GM19025 (cell line): ENCODE measurements at regions not wholly inside any gene's neighbourhood (a gene's known extent, or its start where the extent isn't known, plus 50 kb on each side); places are given as distances from the start of the nearest gene placed in this dataset.
A peak's percentile ranks its signal among the peaks of the same experiment; 100 is the strongest.

Experiments
- ATAC-seq: cut with Tn5 transposase; IDR thresholded peaks from one replicate; pipeline ENCODE4 v1.9.1; 2021; ENCODE audit warnings: mild to moderate bottlenecking, low read depth, moderate library complexity; ENCODE audit not compliant: unreplicated experiment

- no peak for ATAC-seq
Measured at GRCh38 chr5:57700072-57700471, 217.5 kb upstream of the ACTBL2 start.

GRCh38 chr5:57698802-57699201 lies 216.2 kb upstream of the ACTBL2 start:
- ATAC-seq: no peak

GRCh38 chr5:57698086-57698485 lies 215.5 kb upstream of the ACTBL2 start:
- no peak for ATAC-seq

GRCh38 chr5:57696825-57697570 lies 214.4 kb upstream of the ACTBL2 start:
- ATAC-seq: no peak

GRCh38 chr5:57696389-57696769 lies 213.8 kb upstream of the ACTBL2 start:
- ATAC-seq: no peak

- ATAC-seq: no peak
Measured at GRCh38 chr5:57695706-57696388, 213.2 kb upstream of the ACTBL2 start.

- no peak for ATAC-seq
Measured at GRCh38 chr5:57695179-57695578, 212.6 kb upstream of the ACTBL2 start.

GRCh38 chr5:57693488-57694305 lies 211.1 kb upstream of the ACTBL2 start:
- no peak for ATAC-seq

- peak; percentile 63 for ATAC-seq
Measured at GRCh38 chr5:57692582-57693487, 210.2 kb upstream of the ACTBL2 start.

- ATAC-seq: no peak
Measured at GRCh38 chr5:57690724-57691123, 208.1 kb upstream of the ACTBL2 start.

- no peak for ATAC-seq
Measured at GRCh38 chr5:57687596-57687995, 205.0 kb upstream of the ACTBL2 start.

GRCh38 chr5:57685516-57686255 lies 203.1 kb upstream of the ACTBL2 start:
- ATAC-seq: no peak

- no peak for ATAC-seq
Measured at GRCh38 chr5:57684299-57684702, 201.7 kb upstream of the ACTBL2 start.

- ATAC-seq: no peak
Measured at GRCh38 chr5:57683036-57683630, 200.5 kb upstream of the ACTBL2 start.

GRCh38 chr5:57681942-57682341 lies 199.3 kb upstream of the ACTBL2 start:
- ATAC-seq: no peak

- no peak for ATAC-seq
Measured at GRCh38 chr5:57680686-57681085, 198.1 kb upstream of the ACTBL2 start.

- ATAC-seq: no peak
Measured at GRCh38 chr5:57677235-57677634, 194.6 kb upstream of the ACTBL2 start.

- ATAC-seq: no peak
Measured at GRCh38 chr5:57676222-57677098, 193.8 kb upstream of the ACTBL2 start.
